Testis (tissue), 2 donors: ENCODE measurements at regions not wholly inside any gene's neighbourhood (a gene's known extent, or its start where the extent isn't known, plus 50 kb on each side); places are given as distances from the start of the nearest gene placed in this dataset.

ENCODE experiments used
- POLR2A ChIP-seq: fragments of 450-650 bp; IDR thresholded peaks from one replicate; pipeline ENCODE4 v1.6.1; 2017; ENCODE audit warnings: antibody characterized with exemption, mild to moderate bottlenecking, moderate library complexity
- TF ChIP-seq, protein P1 (sequence below), 3 experiments: fragments of 450-650 bp in 2 of 3; fragments of 200-600 bp in 1 of 3; sonication (generic) in 1 of 3; IDR thresholded peaks; one replicate each; pipeline ENCODE4 v1.5.1; 2016 to 2019; ENCODE audit warnings: antibody characterized with exemption in 3 of 3, mild to moderate bottlenecking in 2 of 3, moderate library complexity in 1 of 3

DNA sequence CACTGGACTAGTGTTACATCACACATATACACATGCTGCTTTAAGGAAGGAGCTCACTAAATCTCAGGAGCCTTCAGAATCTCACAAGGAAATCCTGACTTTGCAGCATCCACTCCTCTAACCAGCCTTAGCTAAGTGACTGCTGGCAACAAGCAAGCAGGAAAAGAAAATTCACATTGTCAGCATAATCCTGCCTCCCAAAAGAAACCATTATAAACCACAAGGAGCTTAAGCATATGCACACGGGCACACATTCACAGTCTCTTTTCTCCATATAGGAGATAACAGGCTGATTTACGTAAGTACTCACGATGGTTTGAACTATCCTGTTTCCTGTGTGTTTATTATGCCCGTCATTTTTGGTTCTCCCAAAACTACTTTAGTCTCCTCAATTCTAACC lies 136.3 kb downstream of the TMEM144 start:
- TF ChIP-seq, protein P1, sequence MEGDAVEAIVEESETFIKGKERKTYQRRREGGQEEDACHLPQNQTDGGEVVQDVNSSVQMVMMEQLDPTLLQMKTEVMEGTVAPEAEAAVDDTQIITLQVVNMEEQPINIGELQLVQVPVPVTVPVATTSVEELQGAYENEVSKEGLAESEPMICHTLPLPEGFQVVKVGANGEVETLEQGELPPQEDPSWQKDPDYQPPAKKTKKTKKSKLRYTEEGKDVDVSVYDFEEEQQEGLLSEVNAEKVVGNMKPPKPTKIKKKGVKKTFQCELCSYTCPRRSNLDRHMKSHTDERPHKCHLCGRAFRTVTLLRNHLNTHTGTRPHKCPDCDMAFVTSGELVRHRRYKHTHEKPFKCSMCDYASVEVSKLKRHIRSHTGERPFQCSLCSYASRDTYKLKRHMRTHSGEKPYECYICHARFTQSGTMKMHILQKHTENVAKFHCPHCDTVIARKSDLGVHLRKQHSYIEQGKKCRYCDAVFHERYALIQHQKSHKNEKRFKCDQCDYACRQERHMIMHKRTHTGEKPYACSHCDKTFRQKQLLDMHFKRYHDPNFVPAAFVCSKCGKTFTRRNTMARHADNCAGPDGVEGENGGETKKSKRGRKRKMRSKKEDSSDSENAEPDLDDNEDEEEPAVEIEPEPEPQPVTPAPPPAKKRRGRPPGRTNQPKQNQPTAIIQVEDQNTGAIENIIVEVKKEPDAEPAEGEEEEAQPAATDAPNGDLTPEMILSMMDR (IDR thresholded peaks at IDR 0.05): no peak
- TF ChIP-seq POLR2A: no peak
